OCI-LY3 (cell line): ENCODE measurements at regions not wholly inside any gene's neighbourhood (a gene's known extent, or its start where the extent isn't known, plus 50 kb on each side); places are given as distances from the start of the nearest gene placed in this dataset.
"Not testable (repeated sequence)": the region's sequence is repeated elsewhere in the genome, so short reads cannot be mapped to it uniquely, and the experiment has no call there.

ENCODE experiments used
- H2AFZ ChIP-seq: fragments of 200-600, 300-600 bp; shearing (Covaris generic); 2 replicates; pipeline ENCODE4 v1.6.0; 2014; ENCODE audit warnings: antibody characterized with exemption, low read depth, low read length
- H3K27ac ChIP-seq: fragments of 200-600, 300-600 bp; sonication (generic); 2 replicates; pipeline ENCODE4 v1.5.1; 2014; ENCODE audit warnings: mild to moderate bottlenecking, low read length, moderate library complexity, mixed read lengths
- H3K27me3 ChIP-seq: fragments of 200-600, 300-600 bp; sonication (generic); 2 replicates; pipeline ENCODE4 v1.6.1; 2014; ENCODE audit warnings: low read depth, low read length, mixed read lengths
- H3K36me3 ChIP-seq: fragments of 200-600, 300-600 bp; sonication (generic); replicated peaks from 2 replicates; pipeline ENCODE3; 2014; ENCODE audit warnings: low read depth, low read length, mixed read lengths
- H3K4me1 ChIP-seq: fragments of 300-600, 200-600 bp; sonication (generic); 2 replicates; pipeline ENCODE4 v1.6.1; 2014; ENCODE audit warnings: low read length, mixed read lengths
- H3K4me2 ChIP-seq: fragments of 200-600, 300-600 bp; sonication (generic); 2 replicates; pipeline ENCODE4 v1.6.1; 2014; ENCODE audit warnings: low read length, mixed read lengths
- H3K4me3 ChIP-seq: fragments of 300-600, 200-600 bp; sonication (generic); 2 replicates; pipeline ENCODE4 v1.5.1; 2014; ENCODE audit warnings: antibody characterized with exemption, mild to moderate bottlenecking, low read length, moderate library complexity
- H3K79me2 ChIP-seq: fragments of 300-600, 200-600 bp; shearing (Covaris generic); 2 replicates; pipeline ENCODE4 v1.6.1; 2014; ENCODE audit warnings: mild to moderate bottlenecking, low read length, mixed read lengths
- H3K9ac ChIP-seq: fragments of 300-600, 200-600 bp; shearing (Covaris generic); 2 replicates; pipeline ENCODE4 v1.6.0; 2014; ENCODE audit warnings: mild to moderate bottlenecking, low read length, moderate library complexity
- H3K9me3 ChIP-seq: fragments of 200-600, 300-600 bp; shearing (Covaris generic); 2 replicates; pipeline ENCODE4 v1.6.1; 2014; ENCODE audit warnings: low read length, mixed read lengths; ENCODE audit not compliant: insufficient read depth
- H4K20me1 ChIP-seq: fragments of 200-600, 300-600 bp; sonication (generic); 2 replicates; pipeline ENCODE4 v1.6.1; 2016; ENCODE audit warnings: low read length, mixed read lengths; ENCODE audit not compliant: insufficient read depth
- EZH2phosphoT487 ChIP-seq: fragments of 200-600 bp; shearing (Covaris generic); IDR thresholded peaks from 2 replicates; pipeline ENCODE4 v1.6.1; 2018; ENCODE audit warnings: antibody characterized with exemption, mixed run types, low read depth
- TF ChIP-seq, protein P1 (sequence below): fragments of 200-600, 300-600 bp; sonication (generic); IDR thresholded peaks from 2 replicates; pipeline ENCODE4 v1.5.1; 2014; ENCODE audit warnings: antibody characterized with exemption, low read length, low read depth

DNA sequence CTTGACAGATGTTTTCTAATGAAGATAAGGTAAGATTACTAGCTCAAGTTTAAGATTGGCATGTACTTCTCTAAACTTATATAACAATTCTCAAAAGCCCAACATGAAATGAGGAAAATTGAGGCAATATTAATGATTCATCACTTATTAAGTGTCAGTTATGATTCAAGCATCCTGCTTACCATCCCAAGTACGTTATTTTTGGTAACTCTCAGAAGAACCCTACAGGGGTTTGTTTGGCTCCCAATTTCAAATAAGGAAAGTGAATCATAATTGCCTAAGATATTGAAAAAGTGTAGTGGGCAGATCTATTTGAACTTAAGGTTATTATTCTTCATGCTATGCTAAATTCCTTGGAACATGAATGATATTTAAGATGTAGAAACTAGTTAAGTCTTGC lies 387.9 kb upstream of the TENM3 start:
- no peak for TF ChIP-seq EZH2phosphoT487
- TF ChIP-seq, protein P1, sequence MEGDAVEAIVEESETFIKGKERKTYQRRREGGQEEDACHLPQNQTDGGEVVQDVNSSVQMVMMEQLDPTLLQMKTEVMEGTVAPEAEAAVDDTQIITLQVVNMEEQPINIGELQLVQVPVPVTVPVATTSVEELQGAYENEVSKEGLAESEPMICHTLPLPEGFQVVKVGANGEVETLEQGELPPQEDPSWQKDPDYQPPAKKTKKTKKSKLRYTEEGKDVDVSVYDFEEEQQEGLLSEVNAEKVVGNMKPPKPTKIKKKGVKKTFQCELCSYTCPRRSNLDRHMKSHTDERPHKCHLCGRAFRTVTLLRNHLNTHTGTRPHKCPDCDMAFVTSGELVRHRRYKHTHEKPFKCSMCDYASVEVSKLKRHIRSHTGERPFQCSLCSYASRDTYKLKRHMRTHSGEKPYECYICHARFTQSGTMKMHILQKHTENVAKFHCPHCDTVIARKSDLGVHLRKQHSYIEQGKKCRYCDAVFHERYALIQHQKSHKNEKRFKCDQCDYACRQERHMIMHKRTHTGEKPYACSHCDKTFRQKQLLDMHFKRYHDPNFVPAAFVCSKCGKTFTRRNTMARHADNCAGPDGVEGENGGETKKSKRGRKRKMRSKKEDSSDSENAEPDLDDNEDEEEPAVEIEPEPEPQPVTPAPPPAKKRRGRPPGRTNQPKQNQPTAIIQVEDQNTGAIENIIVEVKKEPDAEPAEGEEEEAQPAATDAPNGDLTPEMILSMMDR = no peak
- Histone ChIP-seq H3K79me2 (no peaks in the 10 kb centered on the region), H3K4me3 (no peak overlapping the region), H4K20me1 (no peaks in the 10 kb centered on the region), H3K9ac (no peak overlapping the region), H3K36me3 (no peaks in the 10 kb centered on the region), H3K4me2 (no peak overlapping the region), H3K4me1 (peaks cover 5% of the 10 kb centered on the region; the same call in 1 of the 2 replicates), H3K9me3 (no peaks in the 10 kb centered on the region), H3K27ac (no peak overlapping the region), H3K27me3 (no peaks in the 10 kb centered on the region), H2AFZ (no peak overlapping the region)

DNA sequence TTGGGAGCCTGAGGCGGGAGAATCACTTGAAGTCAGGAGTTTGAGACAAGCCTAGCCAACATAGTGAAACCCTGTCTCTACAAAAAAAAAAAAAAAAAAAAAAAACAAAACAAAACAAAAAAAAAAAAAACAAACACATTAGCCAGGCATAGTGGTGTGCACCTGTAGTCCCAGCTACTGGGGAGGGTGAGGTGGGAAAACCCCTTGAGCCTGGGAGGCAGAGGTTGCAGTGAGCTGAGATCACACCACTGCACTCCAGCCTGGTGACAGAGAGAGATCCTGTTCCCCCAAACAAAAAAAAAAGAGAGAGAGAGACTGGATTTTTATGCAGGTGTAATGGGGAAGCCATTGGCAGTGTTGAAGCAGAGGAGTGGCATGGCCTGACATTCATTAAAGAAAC lies 385.7 kb upstream of the TENM3 start:
- H4K20me1 ChIP-seq, H3K27me3 ChIP-seq, H3K27ac ChIP-seq, H3K4me3 ChIP-seq, H3K9ac ChIP-seq, H2AFZ ChIP-seq, H3K79me2 ChIP-seq, H3K9me3 ChIP-seq, H3K4me1 ChIP-seq, H3K4me2 ChIP-seq, H3K36me3 ChIP-seq: not testable (repeated sequence)

DNA sequence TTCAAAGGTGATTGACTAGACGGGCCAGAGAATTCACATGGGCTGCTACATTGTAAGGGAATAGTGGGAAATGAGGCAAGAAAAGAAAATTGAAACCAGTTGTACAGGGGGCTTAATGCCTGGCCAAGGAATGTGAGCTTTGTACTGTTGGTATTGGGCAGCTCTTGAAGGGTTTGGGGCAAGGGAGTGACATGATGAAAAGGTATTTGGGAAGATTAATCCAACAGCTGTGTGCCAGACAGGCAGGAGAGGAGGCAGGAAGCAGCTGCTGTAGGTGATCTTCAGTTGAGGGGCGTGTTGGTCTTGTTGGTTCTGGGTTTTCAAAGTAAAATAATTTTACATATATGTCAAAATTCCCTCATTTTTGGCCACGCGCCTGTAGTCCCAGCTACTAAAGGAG lies 384.5 kb upstream of the TENM3 start:
- H3K9me3 ChIP-seq = no peaks in the 10 kb centered on the region
- H3K4me1 ChIP-seq = peaks cover 5% of the 10 kb centered on the region; the same call in 1 of the 2 replicates
- no peak overlapping the region for H3K4me3 ChIP-seq
- H3K79me2 ChIP-seq = no peaks in the 10 kb centered on the region
- H3K9ac ChIP-seq = no peak overlapping the region
- no peaks in the 10 kb centered on the region for H4K20me1 ChIP-seq
- H3K27ac ChIP-seq = no peak overlapping the region
- H2AFZ ChIP-seq = no peak overlapping the region
- no peak for TF ChIP-seq EZH2phosphoT487
- TF ChIP-seq, protein P1 = no peak
- no peaks in the 10 kb centered on the region for H3K36me3 ChIP-seq
- no peak overlapping the region for H3K4me2 ChIP-seq
- no peaks in the 10 kb centered on the region for H3K27me3 ChIP-seq

DNA sequence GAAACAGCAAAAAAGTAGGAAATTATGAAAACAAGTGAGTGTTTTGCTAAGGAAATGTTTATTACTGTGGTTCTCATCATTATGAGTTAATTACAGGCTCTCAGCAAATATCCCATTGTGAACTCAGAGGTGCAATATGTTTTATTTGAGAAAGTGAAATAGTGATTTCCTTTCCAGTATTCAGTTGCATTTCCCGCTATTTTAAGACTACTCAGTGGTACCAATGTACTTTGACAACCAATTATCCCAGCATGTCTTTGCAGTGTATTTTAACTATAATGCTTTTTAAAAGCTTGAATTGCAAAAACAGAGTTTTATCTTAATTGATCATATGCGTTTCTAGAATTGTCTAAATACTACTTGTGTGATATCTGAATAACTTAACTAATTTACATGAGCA lies 383.8 kb upstream of the TENM3 start:
- H3K27ac ChIP-seq = no peak overlapping the region
- no peaks in the 10 kb centered on the region for H3K79me2 ChIP-seq
- TF ChIP-seq, protein P1 = no peak
- no peak for TF ChIP-seq EZH2phosphoT487

DNA sequence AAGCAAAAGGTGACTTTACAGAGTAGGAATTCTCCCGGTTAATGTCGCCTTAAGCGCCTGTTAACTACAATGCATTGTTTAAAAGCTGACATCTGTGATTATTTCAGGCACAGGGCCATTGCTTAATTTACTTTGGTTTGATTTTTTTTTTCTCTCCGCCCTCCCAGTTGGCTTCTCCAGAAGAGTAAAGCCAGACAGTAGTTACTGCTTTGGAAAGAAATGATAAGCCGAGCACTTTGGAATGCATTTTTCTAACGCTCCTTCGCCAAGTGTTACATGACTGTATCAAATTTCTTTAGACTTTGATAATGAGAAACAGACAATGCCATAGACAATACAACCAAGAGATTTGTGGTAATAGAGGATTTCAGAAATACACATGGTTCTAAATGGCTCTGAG lies 383.0 kb upstream of the TENM3 start:
- H3K36me3 ChIP-seq = no peaks in the 10 kb centered on the region
- H3K4me2 ChIP-seq = no peak overlapping the region
- no peaks in the 10 kb centered on the region for H3K9me3 ChIP-seq
- peaks cover 5% of the 10 kb centered on the region; the same call in 1 of the 2 replicates for H3K4me1 ChIP-seq
- H3K79me2 ChIP-seq = no peaks in the 10 kb centered on the region
- no peak overlapping the region for H2AFZ ChIP-seq
- no peak overlapping the region for H3K9ac ChIP-seq
- TF ChIP-seq, protein P1 = no peak
- TF ChIP-seq EZH2phosphoT487 = no peak
- no peaks in the 10 kb centered on the region for H3K27me3 ChIP-seq
- no peaks in the 10 kb centered on the region for H4K20me1 ChIP-seq
- no peak overlapping the region for H3K4me3 ChIP-seq
- no peak overlapping the region for H3K27ac ChIP-seq

More for the DNA sequence above, 383.8 kb upstream of the TENM3 start:
- Histone ChIP-seq H3K9me3 (no peaks in the 10 kb centered on the region), H3K36me3 (no peaks in the 10 kb centered on the region), H3K4me2 (no peak overlapping the region), H2AFZ (no peak overlapping the region), H3K9ac (no peak overlapping the region), H3K27me3 (no peaks in the 10 kb centered on the region), H3K4me1 (peaks cover 5% of the 10 kb centered on the region; the same call in 1 of the 2 replicates), H4K20me1 (no peaks in the 10 kb centered on the region), H3K4me3 (no peak overlapping the region)
